Stimulated activated CD4-positive, alpha-beta T cell treated with anti-CD3 and anti-CD28 coated beads, Interleukin-1b, Interleukin-23, amount 100 ng/mL, for 24 hours (primary cell): ENCODE measurements at regions not wholly inside any gene's neighbourhood (a gene's known extent, or its start where the extent isn't known, plus 50 kb on each side); places are given as distances from the start of the nearest gene placed in this dataset.

ENCODE experiments used
- DNase-seq, 4 experiments: peaks; one replicate each; pipeline ENCODE4 v3.0.0-alpha.2; 2020; ENCODE audit warnings: low read depth in 4 of 4, low spot score in 1 of 4

- no peak for DNase-seq
Observed at GRCh38 chr17:65446043-65446442, 115.4 kb downstream of the AXIN2 start.

GRCh38 chr17:65444049-65444448, 117.4 kb downstream of the AXIN2 start:
- DNase-seq, result no peak

GRCh38 chr17:65442691-65443090, 118.8 kb downstream of the AXIN2 start:
- no peak for DNase-seq

DNA sequence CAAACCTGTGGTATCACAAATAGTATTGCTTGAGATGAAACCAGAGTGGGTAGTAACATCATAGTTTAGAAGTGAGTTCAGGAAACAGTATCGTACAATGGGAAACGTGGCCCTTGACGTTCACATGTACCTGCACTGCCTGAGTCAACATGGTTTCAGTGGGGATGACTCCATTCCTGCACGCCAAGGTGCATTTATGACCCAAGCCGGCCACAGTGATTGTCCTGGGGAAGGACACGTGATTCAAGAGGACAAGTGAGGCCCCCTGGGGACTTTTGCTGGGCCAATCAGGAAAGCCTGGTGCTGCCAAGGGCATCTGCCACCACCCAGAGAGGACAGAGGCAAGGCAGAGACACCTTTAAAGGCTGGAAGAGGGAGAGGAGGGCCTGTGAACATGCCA, 119.2 kb downstream of the AXIN2 start:
- no peak for DNase-seq

DNA sequence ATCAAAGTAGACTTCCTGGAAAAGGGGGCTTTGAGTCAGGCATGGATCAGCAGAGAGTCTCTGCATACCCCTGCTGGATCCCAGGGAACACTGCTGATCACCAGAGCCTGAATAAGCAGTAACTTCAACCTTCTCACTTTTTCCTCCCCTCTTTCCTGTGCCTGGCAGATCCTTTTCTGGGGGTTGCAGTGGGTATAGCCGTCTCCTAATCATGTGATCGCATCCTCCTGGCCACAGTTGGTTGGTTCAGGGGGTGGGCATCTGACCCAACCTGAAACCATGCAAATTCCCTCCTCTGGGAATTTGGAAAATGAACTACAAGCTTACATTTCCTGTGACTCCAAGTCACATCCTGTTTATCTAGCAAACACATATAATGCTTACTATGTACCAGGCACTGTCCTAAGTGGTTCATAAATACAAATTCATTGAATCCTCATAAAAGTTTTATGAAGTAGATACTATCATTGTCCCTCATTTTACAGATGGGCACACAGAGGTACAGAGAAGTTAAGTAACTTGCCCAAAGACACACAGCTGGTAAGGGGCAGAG, 120.3 kb downstream of the AXIN2 start:
- no peak for DNase-seq

DNA sequence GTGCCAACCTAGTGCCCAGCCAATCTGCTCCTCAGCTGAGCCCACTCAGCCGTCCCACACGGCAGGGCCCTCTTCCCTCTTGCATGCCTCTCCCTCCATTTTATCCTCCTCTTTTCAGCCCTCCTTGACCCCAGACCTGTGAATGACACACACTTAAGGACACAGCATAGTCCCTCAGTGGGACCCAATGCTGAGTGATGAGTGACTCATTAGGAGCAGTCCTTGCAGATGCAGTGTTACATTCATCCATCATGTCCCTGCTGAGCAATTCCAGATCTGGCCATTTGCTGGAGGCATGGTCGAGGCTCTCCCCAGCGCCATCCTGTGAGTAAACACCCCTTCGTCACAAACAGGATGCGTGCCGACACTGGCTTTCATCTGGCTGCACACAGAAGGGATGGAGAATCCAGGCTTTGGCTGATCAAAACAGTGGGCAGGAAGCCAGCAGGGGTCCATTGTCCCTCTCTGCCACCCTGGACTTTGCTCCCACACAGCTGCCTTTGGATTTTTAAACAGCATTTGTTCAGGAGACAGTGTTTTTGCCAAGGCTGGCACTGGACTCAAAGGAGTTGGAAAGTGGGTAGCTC, 122.6 kb downstream of the AXIN2 start:
- DNase-seq, result no peak

- no peak for DNase-seq
Observed at GRCh38 chr17:65438173-65438572, 123.3 kb downstream of the AXIN2 start.

DNA sequence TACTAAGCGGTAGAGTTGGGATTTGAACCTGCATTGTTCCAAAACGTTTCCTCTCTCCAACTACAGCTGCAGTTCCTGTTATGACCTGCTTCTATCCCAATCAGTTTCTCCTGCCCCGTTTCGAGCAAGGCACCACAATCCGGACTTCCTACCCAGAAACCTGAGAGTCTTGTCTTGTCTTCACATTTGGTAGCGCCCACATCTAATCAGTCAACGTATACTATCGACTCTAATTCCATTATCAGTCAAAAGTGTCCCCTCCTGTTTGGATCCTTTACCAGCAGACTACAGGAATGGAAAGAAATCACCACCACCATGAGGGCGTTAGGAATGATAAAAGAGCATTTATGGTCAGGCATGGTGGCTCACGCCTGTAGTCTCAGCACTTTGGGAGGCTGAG, 124.6 kb downstream of the AXIN2 start:
- DNase-seq, result no peak

- no peak for DNase-seq
Observed at GRCh38 chr17:65434878-65435277, 126.6 kb downstream of the AXIN2 start.

DNA sequence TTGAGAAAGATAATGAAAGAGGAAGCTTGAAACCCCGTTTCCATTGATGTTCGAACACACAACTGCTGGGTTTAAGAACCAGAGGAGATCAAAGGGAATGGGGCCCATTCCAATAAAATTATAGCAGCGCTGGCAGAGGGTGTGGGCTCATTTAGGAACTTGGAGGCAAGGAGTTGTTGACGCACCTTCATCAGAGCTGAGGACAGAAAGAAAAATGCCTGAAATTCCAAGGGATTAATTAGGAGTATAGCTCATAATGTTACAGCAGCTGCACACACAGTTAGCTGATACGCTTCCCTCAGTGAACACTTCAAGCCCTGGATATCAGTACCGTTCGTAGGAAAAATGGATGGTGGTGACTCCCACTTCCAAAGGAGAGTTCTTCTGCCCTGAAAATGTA, 127.2 kb downstream of the AXIN2 start:
- no peak for DNase-seq

DNA sequence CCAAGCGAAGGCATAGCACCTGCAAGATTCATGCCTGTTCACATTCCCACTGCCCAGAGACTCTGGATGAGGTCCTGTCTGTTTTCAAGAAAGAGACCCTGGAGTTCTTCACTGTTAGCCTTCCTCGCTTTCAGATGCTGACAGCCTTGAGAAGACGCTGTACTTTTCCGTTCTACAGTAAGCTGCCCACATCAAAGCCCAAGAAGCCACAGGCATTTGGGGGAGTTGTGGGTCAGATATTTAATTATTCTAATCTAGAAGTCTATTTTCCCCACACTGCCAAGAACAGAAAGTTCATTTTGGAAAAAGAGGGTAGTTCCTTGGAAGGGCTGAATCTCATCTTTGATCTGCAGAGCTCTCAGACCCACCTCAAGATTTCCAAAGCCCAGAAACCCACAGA, 127.9 kb downstream of the AXIN2 start:
- DNase-seq, result no peak

DNA sequence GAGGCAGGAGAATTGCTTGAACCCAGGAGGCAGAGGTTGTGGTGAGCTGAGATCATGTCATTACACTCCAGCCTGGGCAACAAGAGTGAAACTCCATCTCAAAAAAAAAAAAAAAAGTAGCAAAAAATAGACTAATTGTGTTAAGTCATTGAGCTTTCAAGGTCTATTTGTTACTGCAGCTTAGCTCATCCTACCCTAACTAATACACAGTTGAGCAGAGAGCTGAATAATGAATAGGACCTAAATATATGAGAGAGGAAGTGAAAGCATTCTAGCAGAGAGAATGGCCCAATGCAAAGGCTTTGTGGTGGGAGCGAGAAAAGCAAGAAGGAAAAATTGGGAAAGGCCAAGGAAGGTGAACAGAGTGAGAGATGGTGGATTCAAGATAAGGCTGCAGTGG, 128.3 kb downstream of the AXIN2 start:
- no peak for DNase-seq

DNA sequence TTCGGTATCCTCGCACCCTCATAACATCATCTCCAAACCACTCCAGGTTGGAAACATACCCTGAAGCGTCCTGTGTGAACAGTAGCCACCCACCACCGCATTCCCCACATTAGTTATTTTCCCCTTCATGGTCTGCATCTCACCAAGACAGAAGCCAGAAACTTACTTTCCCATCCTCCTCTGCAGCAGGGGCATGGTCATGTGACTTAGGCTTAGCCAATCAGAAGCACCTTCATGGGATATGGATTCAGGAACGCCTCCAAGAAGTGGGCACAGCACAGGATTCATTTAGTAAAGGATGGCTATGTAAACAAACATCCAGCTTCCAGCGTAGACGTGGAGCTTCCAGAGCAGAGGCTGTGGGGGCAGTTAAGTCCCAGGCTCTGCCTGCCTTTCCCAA, 130.3 kb downstream of the AXIN2 start:
- no peak for DNase-seq

- DNase-seq, result no peak
Observed at GRCh38 chr17:65430209-65430833, 131.1 kb downstream of the AXIN2 start.

- no peak for DNase-seq
Observed at GRCh38 chr17:65423346-65424140, 137.9 kb downstream of the AXIN2 start.

- DNase-seq, result no peak
Observed at GRCh38 chr17:65418622-65419021, 142.8 kb downstream of the AXIN2 start.

- DNase-seq, result no peak
Observed at GRCh38 chr17:65417406-65418221, 143.8 kb downstream of the AXIN2 start.

- no peak for DNase-seq
Observed at GRCh38 chr17:65415991-65416390, 145.5 kb downstream of the AXIN2 start.

DNA sequence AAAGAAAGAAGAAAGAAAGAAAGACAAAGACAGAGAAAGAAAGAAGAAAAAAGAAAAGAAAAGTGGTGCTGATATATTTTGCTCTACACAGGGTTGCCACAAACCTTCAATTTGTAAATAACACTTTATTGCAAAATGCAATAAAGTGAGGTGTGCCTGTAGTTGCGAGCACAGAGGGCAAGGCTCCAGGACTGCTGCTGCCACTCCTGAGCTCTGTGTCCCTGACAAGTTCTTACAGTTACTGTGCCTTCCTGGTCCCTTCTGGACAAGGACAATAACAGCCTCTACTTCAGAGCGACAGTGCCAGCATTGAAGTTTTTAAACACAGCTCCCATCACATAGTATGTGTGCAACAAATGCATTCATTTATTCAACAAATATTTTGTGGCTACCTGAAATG, 148.1 kb downstream of the AXIN2 start:
- DNase-seq, result no peak

DNA sequence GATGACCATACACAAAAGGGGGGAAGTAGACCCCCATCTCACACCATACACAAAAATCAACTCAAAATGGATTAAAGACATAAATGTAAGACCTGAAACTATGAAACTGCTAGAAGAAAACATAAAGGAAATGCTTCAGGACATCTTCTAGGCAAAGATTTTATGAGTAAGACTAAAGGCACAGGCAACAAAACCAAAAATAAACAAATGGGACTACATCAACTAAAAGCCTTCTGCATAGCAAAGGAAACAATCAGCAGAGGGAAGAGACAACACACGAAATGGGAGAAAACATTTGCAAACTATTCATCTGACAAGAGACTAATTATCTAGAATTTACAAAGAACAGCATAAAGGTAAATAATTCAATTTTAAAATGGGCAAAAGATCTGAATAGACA, 152.1 kb downstream of the AXIN2 start:
- DNase-seq, result no peak

DNA sequence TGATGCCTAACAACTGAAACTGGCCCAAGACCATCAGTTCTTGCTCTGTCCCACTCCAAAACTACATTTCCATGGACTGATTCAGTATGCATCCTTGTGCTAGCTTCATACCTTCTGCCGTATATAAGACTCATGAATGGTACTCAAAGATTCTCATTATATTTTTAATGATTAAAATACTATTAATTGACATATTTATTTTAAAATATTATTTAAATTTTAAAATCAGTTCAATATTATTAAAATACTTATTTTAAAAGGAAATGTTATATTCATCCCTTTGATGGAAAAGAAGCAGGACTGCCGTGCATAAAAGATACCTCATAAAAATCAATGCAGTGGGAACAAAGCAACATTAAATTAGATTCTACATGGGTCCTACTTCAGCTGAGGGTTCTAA, 153.4 kb downstream of the AXIN2 start:
- no peak for DNase-seq
